Liver (tissue), 8 donors: ENCODE measurements at regions not wholly inside any gene's neighbourhood (a gene's known extent, or its start where the extent isn't known, plus 50 kb on each side); places are given as distances from the start of the nearest gene placed in this dataset.

Experiments
- DNase-seq: peaks from one replicate; pipeline ENCODE4 v3.0.0-alpha.2; 2017; ENCODE audit warnings: low spot score
- H3K27ac ChIP-seq, 2 donors: one replicate each; pipeline ENCODE4 v1.7.0; 2013; ENCODE audit warnings: inconsistent platforms in 2 of 2, low read length in 2 of 2, control low read depth in 1 of 2, low read depth in 1 of 2, mild to moderate bottlenecking in 1 of 2
- H3K27me3 ChIP-seq, 4 donors: one replicate each; pipeline versions ENCODE4 v1.6.1 to v1.7.0; 2013; ENCODE audit warnings: low read length in 3 of 4, inconsistent platforms in 1 of 4, mild to moderate bottlenecking in 1 of 4, moderate library complexity in 1 of 4; ENCODE audit not compliant: control insufficient read depth in 4 of 4, insufficient read depth in 4 of 4
- H3K36me3 ChIP-seq, 4 donors: one replicate each; pipeline versions ENCODE4 v1.6.1 to v1.7.0; 2013; ENCODE audit warnings: low read length in 3 of 4, mild to moderate bottlenecking in 3 of 4, low read depth in 1 of 4, moderate library complexity in 1 of 4; ENCODE audit not compliant: control insufficient read depth in 4 of 4, insufficient read depth in 3 of 4
- H3K4me1 ChIP-seq, 4 donors: one replicate each; pipeline versions ENCODE4 v1.6.1 to v1.7.0; 2013; ENCODE audit warnings: low read length in 3 of 4, mild to moderate bottlenecking in 3 of 4, moderate library complexity in 1 of 4; ENCODE audit not compliant: control insufficient read depth in 4 of 4, insufficient read depth in 4 of 4
- H3K4me3 ChIP-seq, 3 donors: one replicate each; pipeline versions ENCODE4 v1.6.1 to v1.7.0; 2013; ENCODE audit warnings: low read length in 3 of 3, control low read depth in 1 of 3, low read depth in 1 of 3, mild to moderate bottlenecking in 1 of 3
- H3K9ac ChIP-seq, 2 donors: one replicate each; pipeline ENCODE4 v1.7.0; 2013; ENCODE audit warnings: low read length in 2 of 2, mild to moderate bottlenecking in 2 of 2, moderate library complexity in 2 of 2, control low read depth in 1 of 2, low read depth in 1 of 2
- H3K9me3 ChIP-seq, 4 donors: one replicate each; pipeline versions ENCODE4 v1.6.1 to v1.7.0; 2013; ENCODE audit warnings: low read length in 3 of 4; ENCODE audit not compliant: control insufficient read depth in 4 of 4
- EGR1 ChIP-seq, 2 donors: IDR thresholded peaks; 2 replicates each; pipeline ENCODE4 v1.6.1; 2016 to 2018; ENCODE audit warnings: antibody characterized with exemption in 2 of 2, low read depth in 2 of 2
- FOXA1 ChIP-seq: IDR thresholded peaks from 2 replicates; pipeline ENCODE4 v1.6.1; 2016; ENCODE audit warnings: antibody characterized with exemption
- FOXA2 ChIP-seq: IDR thresholded peaks from 2 replicates; pipeline ENCODE4 v1.6.1; 2016; ENCODE audit warnings: antibody characterized with exemption
- GABPA ChIP-seq, 2 donors: IDR thresholded peaks in 1 of 2; conservative IDR thresholded peaks in 1 of 2; 2 replicates each; pipeline ENCODE4 v1.6.1; 2016; ENCODE audit warnings: antibody characterized with exemption in 2 of 2, mild to moderate bottlenecking in 1 of 2, moderate library complexity in 1 of 2
- HNF4A ChIP-seq, 2 donors: conservative IDR thresholded peaks; 2 replicates each; pipeline ENCODE4 v1.6.1; 2016; ENCODE audit warnings: antibody characterized with exemption in 2 of 2, mild to moderate bottlenecking in 2 of 2
- HNF4G ChIP-seq: IDR thresholded peaks from 2 replicates; pipeline ENCODE4 v1.6.1; 2016; ENCODE audit warnings: antibody characterized with exemption
- JUND ChIP-seq, 2 donors: IDR thresholded peaks; 2 replicates each; pipeline ENCODE4 v1.6.1; 2016; ENCODE audit warnings: antibody characterized with exemption in 2 of 2
- NR2F2 ChIP-seq: IDR thresholded peaks from 2 replicates; pipeline ENCODE4 v1.6.1; 2016; ENCODE audit warnings: antibody characterized with exemption
- RAD21 ChIP-seq, 2 donors: IDR thresholded peaks; 2 replicates each; pipeline ENCODE4 v1.6.1; 2016; ENCODE audit warnings: antibody characterized with exemption in 2 of 2, mild to moderate bottlenecking in 2 of 2
- RXRA ChIP-seq, 2 donors: IDR thresholded peaks; 2 replicates each; pipeline ENCODE4 v1.6.1; 2017 to 2018; ENCODE audit warnings: antibody characterized with exemption in 2 of 2, mild to moderate bottlenecking in 1 of 2
- SP1 ChIP-seq: IDR thresholded peaks from 2 replicates; pipeline ENCODE4 v1.6.1; 2018; ENCODE audit warnings: antibody characterized with exemption, mild to moderate bottlenecking
- TAF1 ChIP-seq: conservative IDR thresholded peaks from 2 replicates; pipeline ENCODE4 v1.6.1; 2016; ENCODE audit warnings: antibody characterized with exemption, mild to moderate bottlenecking
- YY1 ChIP-seq: IDR thresholded peaks from 2 replicates; pipeline ENCODE4 v1.6.1; 2016; ENCODE audit warnings: antibody characterized with exemption, mild to moderate bottlenecking
- WGBS: extraction: QIAGEN DNeasy Blood & Tissue Kit; methylation state at CpG from one replicate; pipeline ENCODE4 v1.1.7; 2013; 5-methylcytosine and 5-hydroxymethylcytosine counted together
- TF ChIP-seq, protein P1 (sequence below): IDR thresholded peaks from 2 replicates; pipeline ENCODE4 v1.6.1; 2016; ENCODE audit warnings: antibody characterized with exemption
- TF ChIP-seq, protein P2 (sequence below): fragments of 150-350 bp; IDR thresholded peaks from 2 replicates; pipeline ENCODE4 v1.5.1; 2017; ENCODE audit warnings: improper control_type of control experiment, low read depth, low read length; ENCODE audit not compliant: missing input control
- TF ChIP-seq, protein P3 (sequence below): IDR thresholded peaks from 2 replicates; pipeline ENCODE4 v1.6.1; 2016; ENCODE audit warnings: antibody characterized with exemption
- TF ChIP-seq, protein P4 (sequence below): IDR thresholded peaks from 2 replicates; pipeline ENCODE4 v1.6.1; 2016; ENCODE audit warnings: antibody characterized with exemption
- TF ChIP-seq, protein P5 (sequence below): IDR thresholded peaks from 2 replicates; pipeline ENCODE4 v1.6.1; 2016; ENCODE audit warnings: antibody characterized with exemption, mild to moderate bottlenecking
- donor health status: healthy.
- donor health status: healthy.
- donor health status: healthy.
- donor health status: healthy.
- donor health status: healthy.

DNA sequence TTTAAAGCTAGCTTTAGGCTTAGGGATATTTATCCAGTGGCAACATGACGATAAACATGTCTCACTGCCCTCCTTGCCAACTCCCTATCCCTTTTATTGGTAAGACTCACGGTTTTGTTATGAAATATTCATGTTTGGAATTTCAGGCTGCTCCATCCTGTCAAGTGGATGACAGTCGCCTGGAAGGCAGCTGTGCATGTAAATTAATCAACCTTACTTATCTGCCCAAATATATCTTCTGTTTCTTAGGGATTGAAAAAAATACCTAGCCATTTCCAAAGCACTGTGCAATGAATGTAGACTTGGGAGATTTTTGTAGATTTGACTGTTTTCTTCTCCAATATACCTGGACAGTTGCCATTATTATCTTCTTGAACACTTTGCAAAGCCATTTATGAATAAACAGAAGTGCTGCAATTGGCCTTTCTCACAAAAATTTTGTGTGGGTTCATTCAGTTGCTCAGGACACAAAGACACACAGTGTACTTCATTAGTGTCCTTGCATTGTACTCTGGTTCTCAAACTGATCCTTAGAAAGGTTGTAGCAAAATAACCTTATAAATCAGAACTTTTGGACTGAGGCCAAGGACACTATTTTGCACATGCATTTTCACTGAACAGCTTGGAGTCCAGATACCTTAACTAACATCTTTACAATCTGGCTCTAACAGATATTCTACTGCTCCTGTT, 889.4 kb upstream of the SEMA6A start:
- no peaks in the 10 kb centered on the region for H3K4me1 ChIP-seq
- H3K27me3 ChIP-seq = no peaks in the 10 kb centered on the region
- TF ChIP-seq EGR1 (IDR thresholded peaks at IDR 0.05; ENCODE audit: low read depth in 2 of 2) (no peak), YY1 (no peak), HNF4A (conservative IDR thresholded peaks at IDR 0.05) (no peak), SP1 (no peak), JUND (IDR thresholded peaks at IDR 0.05) (no peak), TAF1 (no peak), RXRA (IDR thresholded peaks at IDR 0.05) (no peak), FOXA2 (no peak), FOXA1 (no peak), RAD21 (IDR thresholded peaks at IDR 0.05) (no peak)
- TF ChIP-seq, protein P1, sequence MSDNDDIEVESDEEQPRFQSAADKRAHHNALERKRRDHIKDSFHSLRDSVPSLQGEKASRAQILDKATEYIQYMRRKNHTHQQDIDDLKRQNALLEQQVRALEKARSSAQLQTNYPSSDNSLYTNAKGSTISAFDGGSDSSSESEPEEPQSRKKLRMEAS = no peak
- TF ChIP-seq, protein P2, sequence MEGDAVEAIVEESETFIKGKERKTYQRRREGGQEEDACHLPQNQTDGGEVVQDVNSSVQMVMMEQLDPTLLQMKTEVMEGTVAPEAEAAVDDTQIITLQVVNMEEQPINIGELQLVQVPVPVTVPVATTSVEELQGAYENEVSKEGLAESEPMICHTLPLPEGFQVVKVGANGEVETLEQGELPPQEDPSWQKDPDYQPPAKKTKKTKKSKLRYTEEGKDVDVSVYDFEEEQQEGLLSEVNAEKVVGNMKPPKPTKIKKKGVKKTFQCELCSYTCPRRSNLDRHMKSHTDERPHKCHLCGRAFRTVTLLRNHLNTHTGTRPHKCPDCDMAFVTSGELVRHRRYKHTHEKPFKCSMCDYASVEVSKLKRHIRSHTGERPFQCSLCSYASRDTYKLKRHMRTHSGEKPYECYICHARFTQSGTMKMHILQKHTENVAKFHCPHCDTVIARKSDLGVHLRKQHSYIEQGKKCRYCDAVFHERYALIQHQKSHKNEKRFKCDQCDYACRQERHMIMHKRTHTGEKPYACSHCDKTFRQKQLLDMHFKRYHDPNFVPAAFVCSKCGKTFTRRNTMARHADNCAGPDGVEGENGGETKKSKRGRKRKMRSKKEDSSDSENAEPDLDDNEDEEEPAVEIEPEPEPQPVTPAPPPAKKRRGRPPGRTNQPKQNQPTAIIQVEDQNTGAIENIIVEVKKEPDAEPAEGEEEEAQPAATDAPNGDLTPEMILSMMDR = no peak
- TF ChIP-seq, protein P3, sequence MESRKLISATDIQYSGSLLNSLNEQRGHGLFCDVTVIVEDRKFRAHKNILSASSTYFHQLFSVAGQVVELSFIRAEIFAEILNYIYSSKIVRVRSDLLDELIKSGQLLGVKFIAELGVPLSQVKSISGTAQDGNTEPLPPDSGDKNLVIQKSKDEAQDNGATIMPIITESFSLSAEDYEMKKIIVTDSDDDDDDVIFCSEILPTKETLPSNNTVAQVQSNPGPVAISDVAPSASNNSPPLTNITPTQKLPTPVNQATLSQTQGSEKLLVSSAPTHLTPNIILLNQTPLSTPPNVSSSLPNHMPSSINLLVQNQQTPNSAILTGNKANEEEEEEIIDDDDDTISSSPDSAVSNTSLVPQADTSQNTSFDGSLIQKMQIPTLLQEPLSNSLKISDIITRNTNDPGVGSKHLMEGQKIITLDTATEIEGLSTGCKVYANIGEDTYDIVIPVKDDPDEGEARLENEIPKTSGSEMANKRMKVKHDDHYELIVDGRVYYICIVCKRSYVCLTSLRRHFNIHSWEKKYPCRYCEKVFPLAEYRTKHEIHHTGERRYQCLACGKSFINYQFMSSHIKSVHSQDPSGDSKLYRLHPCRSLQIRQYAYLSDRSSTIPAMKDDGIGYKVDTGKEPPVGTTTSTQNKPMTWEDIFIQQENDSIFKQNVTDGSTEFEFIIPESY = no peak
- TF ChIP-seq, protein P4, sequence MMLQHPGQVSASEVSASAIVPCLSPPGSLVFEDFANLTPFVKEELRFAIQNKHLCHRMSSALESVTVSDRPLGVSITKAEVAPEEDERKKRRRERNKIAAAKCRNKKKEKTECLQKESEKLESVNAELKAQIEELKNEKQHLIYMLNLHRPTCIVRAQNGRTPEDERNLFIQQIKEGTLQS = no peak
- 73% methylated on average over 3 of the region's 3 CpGs for WGBS
- no peak for DNase-seq
- no peaks in the 10 kb centered on the region for H3K36me3 ChIP-seq
- no peak overlapping the region for H3K9ac ChIP-seq
- no peak overlapping the region for H3K4me3 ChIP-seq
- no peak overlapping the region for H3K27ac ChIP-seq
- H3K9me3 ChIP-seq = no peaks in the 10 kb centered on the region

DNA sequence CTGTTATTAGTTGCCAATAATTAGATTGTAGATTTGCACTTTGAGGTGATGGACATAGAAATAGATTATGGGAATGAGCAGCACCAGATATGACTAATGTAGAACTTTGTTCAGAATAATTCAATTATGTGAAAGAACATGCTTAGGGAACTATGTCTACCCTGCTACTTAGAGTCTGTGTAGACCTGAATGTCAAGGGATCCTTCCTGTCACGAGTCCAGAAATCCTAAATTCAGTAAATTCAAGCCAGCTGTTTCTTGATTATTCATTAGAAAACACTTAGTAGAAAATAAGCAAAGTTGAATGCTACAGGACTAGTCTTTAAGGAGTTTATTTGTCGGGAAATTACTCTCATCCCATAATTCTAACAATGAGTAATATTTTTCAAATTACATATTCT, 887.3 kb upstream of the SEMA6A start:
- no peak overlapping the region for H3K9ac ChIP-seq
- DNase-seq = no peak
- WGBS = 77% methylated on average over 2 of the region's 2 CpGs
- no peak overlapping the region for H3K4me3 ChIP-seq
- no peak overlapping the region for H3K27ac ChIP-seq
- H3K9me3 ChIP-seq = no peaks in the 10 kb centered on the region
- H3K36me3 ChIP-seq = no peaks in the 10 kb centered on the region
- no peaks in the 10 kb centered on the region for H3K4me1 ChIP-seq
- H3K27me3 ChIP-seq = peaks cover 0 to 4% (median 0%) of the 10 kb centered on the region in 4 donors
- no peak for TF ChIP-seq FOXA1
- no peak for TF ChIP-seq GABPA (IDR thresholded peaks at IDR 0.05 in 1 of 2, conservative IDR thresholded peaks at IDR 0.05 in 1 of 2)
- TF ChIP-seq JUND (IDR thresholded peaks at IDR 0.05) = no peak
- TF ChIP-seq FOXA2 = no peak
- no peak for TF ChIP-seq RXRA (IDR thresholded peaks at IDR 0.05)
- TF ChIP-seq SP1 = no peak
- TF ChIP-seq NR2F2 = no peak
- no peak for TF ChIP-seq EGR1 (IDR thresholded peaks at IDR 0.05; ENCODE audit: low read depth in 2 of 2)
- TF ChIP-seq, protein P2 = no peak
- TF ChIP-seq HNF4A (conservative IDR thresholded peaks at IDR 0.05) = no peak
- TF ChIP-seq, protein P3 = no peak
- TF ChIP-seq RAD21 (IDR thresholded peaks at IDR 0.05) = no peak
- TF ChIP-seq HNF4G = no peak
- TF ChIP-seq, protein P5, sequence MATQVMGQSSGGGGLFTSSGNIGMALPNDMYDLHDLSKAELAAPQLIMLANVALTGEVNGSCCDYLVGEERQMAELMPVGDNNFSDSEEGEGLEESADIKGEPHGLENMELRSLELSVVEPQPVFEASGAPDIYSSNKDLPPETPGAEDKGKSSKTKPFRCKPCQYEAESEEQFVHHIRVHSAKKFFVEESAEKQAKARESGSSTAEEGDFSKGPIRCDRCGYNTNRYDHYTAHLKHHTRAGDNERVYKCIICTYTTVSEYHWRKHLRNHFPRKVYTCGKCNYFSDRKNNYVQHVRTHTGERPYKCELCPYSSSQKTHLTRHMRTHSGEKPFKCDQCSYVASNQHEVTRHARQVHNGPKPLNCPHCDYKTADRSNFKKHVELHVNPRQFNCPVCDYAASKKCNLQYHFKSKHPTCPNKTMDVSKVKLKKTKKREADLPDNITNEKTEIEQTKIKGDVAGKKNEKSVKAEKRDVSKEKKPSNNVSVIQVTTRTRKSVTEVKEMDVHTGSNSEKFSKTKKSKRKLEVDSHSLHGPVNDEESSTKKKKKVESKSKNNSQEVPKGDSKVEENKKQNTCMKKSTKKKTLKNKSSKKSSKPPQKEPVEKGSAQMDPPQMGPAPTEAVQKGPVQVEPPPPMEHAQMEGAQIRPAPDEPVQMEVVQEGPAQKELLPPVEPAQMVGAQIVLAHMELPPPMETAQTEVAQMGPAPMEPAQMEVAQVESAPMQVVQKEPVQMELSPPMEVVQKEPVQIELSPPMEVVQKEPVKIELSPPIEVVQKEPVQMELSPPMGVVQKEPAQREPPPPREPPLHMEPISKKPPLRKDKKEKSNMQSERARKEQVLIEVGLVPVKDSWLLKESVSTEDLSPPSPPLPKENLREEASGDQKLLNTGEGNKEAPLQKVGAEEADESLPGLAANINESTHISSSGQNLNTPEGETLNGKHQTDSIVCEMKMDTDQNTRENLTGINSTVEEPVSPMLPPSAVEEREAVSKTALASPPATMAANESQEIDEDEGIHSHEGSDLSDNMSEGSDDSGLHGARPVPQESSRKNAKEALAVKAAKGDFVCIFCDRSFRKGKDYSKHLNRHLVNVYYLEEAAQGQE = no peak
- TF ChIP-seq, protein P1 = no peak
